Transverse colon (tissue), 4 donors: ENCODE measurements at regions not wholly inside any gene's neighbourhood (a gene's known extent, or its start where the extent isn't known, plus 50 kb on each side); places are given as distances from the start of the nearest gene placed in this dataset.

Source experiments
- DNase-seq: peaks from one replicate; pipeline ENCODE4 v3.0.0-alpha.2; 2019
- H3K27ac ChIP-seq, 4 donors: fragments of 200-600 bp; sonication (generic); 2 replicates each; pipeline ENCODE4 v1.5.1; 2016 to 2018; ENCODE audit warnings: inconsistent platforms in 4 of 4
- H3K27me3 ChIP-seq: fragments of 200-600 bp; sonication (generic); 2 replicates; pipeline ENCODE4 v1.5.1; 2017; ENCODE audit warnings: inconsistent platforms
- H3K36me3 ChIP-seq, 4 donors: fragments of 200-600 bp; sonication (generic); 2 replicates each; pipeline ENCODE4 v1.5.1; 2017 to 2019; ENCODE audit warnings: inconsistent platforms in 4 of 4
- H3K4me1 ChIP-seq, 4 donors: fragments of 200-600 bp; sonication (generic); 2 replicates each; pipeline ENCODE4 v1.5.1; 2017 to 2020; ENCODE audit warnings: inconsistent platforms in 4 of 4
- H3K4me3 ChIP-seq, 4 donors: fragments of 200-600 bp; sonication (generic); 1 replicate in 1 of 4; 2 replicates in 3 of 4; pipeline versions ENCODE4 v1.5.1 to v1.6.1; 2017 to 2019; ENCODE audit warnings: inconsistent platforms in 4 of 4
- H3K9me3 ChIP-seq, 2 donors: fragments of 200-600 bp; sonication (generic); 2 replicates each; pipeline ENCODE4 v1.5.1; 2017 to 2019; ENCODE audit warnings: inconsistent platforms in 2 of 2
- EP300 ChIP-seq: sonication (generic); formaldehyde crosslinking; IDR thresholded peaks from one replicate; pipeline ENCODE4 v1.6.1; 2017; ENCODE audit warnings: antibody characterized with exemption, low read depth
- POLR2A ChIP-seq: fragments of 450-650 bp; IDR thresholded peaks from one replicate; pipeline ENCODE4 v1.6.1; 2016; ENCODE audit warnings: antibody characterized with exemption, mild to moderate bottlenecking, moderate library complexity
- POLR2AphosphoS5 ChIP-seq, 3 donors: sonication (generic); formaldehyde crosslinking; IDR thresholded peaks; one replicate each; pipeline ENCODE4 v1.6.1; 2016; ENCODE audit warnings: antibody characterized with exemption in 3 of 3
- WGBS, 2 donors: methylation state at CpG; one replicate each; pipeline ENCODE4 v1.1.5; 2018; ENCODE audit warnings: low coverage in 1 of 2; 5-methylcytosine and 5-hydroxymethylcytosine counted together
- in situ Hi-C, 4 donors: fragments of 200-750 bp; cut with MboI; loops; one replicate each; pipeline versions ENCODE4 v1.15.0 to v1.15.1; 2017; ENCODE audit warnings: low sequenced_read_pairs in 3 of 4, low pct_ligation_motif_present in 1 of 4, low pct_unique_long_range_greater_than_20kb in 1 of 4
- intact Hi-C: fragments of 100-400 bp; cut with DNase I; formaldehyde crosslinking; loops from one replicate; pipeline ENCODE4 v1.15.1; 2023; ENCODE audit warnings: low total_unique reads
- TF ChIP-seq, protein P1 (sequence below), 5 experiments: fragments of 200-600 bp in 3 of 5; fragments of 450-650 bp in 2 of 5; sonication (generic) in 3 of 5; IDR thresholded peaks; 1 replicate in 2 of 5; 2 replicates in 3 of 5; pipeline ENCODE4 v1.5.1; 2016 to 2017; ENCODE audit warnings: antibody characterized with exemption in 5 of 5, inconsistent platforms in 3 of 5, mild to moderate bottlenecking in 2 of 5, moderate library complexity in 1 of 5

DNA sequence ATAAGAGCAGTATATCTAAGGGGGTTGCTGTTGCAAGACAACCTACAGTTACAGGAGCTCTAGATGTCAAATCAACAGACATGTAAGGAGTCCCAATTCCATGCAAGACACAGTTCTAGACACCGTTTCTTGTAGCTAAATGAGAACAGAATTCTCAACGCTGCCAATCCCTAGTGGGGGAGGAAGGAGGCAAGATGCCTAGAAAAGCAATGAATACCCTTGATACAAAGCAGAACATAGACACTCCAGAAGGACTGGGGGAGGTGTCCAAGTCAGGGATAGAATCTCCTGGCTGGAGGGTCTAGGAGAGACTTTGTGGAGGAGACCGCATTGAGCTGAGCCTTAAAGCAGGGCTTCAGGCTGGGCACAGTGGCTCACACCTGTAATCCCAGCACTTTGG is 280.2 kb downstream of the BUD13 start:
- no peak for DNase-seq
- intact Hi-C loops (no loop called here), in situ Hi-C loops (no loop called here)
- Histone ChIP-seq H3K4me3 (no peak overlapping the region), H3K27me3 (no peaks in the 10 kb centered on the region), H3K36me3 (no peaks in the 10 kb centered on the region), H3K4me1 (no peaks in the 10 kb centered on the region), H3K9me3 (no peaks in the 10 kb centered on the region), H3K27ac (no peak overlapping the region)
- TF ChIP-seq POLR2A (no peak), POLR2AphosphoS5 (IDR thresholded peaks at IDR 0.05) (peak in 1 of 3 donors; percentile 26)
- WGBS, 2 donors = 82 to 94% methylated on average over 3 of the region's 3 CpGs

DNA sequence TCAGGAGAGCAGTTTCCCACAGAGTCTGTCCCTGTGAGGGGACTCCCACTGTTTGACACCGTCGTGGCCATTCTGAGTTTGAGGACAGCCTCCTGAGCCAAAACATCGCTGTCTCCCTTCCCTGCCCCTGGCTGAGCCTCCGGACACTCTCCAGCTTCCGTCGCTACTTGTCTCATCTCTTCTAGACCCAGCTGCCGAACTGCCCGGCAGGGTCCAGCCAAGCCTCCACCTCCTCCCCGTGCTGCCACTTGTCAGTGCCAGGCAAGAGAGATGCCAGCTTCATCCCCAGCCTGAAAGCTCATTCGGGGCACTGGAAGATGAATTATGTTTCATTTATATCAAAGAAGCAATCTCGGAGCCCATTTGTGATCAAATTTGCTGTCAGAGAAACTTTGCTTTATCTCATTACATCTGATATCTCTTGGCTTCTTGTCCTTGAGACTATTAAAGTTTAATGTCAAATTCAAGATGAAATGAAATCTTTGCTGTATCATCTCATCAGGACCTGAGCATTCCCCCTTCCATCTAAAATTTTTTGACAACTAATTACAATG is 283.9 kb downstream of the BUD13 start:
- intact Hi-C loops (no loop called here), in situ Hi-C loops (no loop called here)
- no peak overlapping the region for H3K27ac ChIP-seq
- no peaks in the 10 kb centered on the region for H3K36me3 ChIP-seq
- DNase-seq = no peak
- TF ChIP-seq, protein P1, sequence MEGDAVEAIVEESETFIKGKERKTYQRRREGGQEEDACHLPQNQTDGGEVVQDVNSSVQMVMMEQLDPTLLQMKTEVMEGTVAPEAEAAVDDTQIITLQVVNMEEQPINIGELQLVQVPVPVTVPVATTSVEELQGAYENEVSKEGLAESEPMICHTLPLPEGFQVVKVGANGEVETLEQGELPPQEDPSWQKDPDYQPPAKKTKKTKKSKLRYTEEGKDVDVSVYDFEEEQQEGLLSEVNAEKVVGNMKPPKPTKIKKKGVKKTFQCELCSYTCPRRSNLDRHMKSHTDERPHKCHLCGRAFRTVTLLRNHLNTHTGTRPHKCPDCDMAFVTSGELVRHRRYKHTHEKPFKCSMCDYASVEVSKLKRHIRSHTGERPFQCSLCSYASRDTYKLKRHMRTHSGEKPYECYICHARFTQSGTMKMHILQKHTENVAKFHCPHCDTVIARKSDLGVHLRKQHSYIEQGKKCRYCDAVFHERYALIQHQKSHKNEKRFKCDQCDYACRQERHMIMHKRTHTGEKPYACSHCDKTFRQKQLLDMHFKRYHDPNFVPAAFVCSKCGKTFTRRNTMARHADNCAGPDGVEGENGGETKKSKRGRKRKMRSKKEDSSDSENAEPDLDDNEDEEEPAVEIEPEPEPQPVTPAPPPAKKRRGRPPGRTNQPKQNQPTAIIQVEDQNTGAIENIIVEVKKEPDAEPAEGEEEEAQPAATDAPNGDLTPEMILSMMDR (IDR thresholded peaks at IDR 0.05) = no peak
- TF ChIP-seq EP300 = no peak
- TF ChIP-seq POLR2A = no peak
- no peak for TF ChIP-seq POLR2AphosphoS5 (IDR thresholded peaks at IDR 0.05)
- no peaks in the 10 kb centered on the region for H3K4me1 ChIP-seq
- no peaks in the 10 kb centered on the region for H3K27me3 ChIP-seq
- H3K4me3 ChIP-seq = no peak overlapping the region
- H3K9me3 ChIP-seq = no peaks in the 10 kb centered on the region
- WGBS, 2 donors = 66 to 74% methylated on average over 11 of the region's 11 CpGs

DNA sequence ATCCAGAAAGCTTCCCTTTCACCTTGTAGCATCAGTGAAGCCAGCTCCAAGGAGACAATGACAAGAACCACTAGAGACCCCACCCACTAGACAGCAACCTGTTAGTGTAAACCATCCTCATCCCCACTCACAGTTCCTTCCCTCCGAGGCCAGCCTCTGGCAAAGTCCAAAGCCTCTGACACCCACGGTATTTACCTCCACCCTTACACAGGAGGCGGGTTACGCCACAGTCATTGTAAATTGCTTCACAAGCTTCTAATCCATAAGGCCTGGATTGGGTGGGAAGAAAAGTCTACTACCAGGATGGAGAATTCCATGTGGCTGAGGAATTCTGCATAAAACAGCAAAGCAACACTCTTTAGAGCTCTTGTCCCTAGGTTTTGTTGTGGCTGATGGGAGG is 287.4 kb downstream of the BUD13 start:
- Histone ChIP-seq H3K4me3 (no peak overlapping the region), H3K36me3 (no peaks in the 10 kb centered on the region), H3K9me3 (no peaks in the 10 kb centered on the region), H3K27ac (no peak overlapping the region), H3K4me1 (no peaks in the 10 kb centered on the region), H3K27me3 (no peaks in the 10 kb centered on the region)
- TF ChIP-seq POLR2A = no peak
- TF ChIP-seq EP300 = no peak
- TF ChIP-seq, protein P1 (IDR thresholded peaks at IDR 0.05) = no peak
- TF ChIP-seq POLR2AphosphoS5 (IDR thresholded peaks at IDR 0.05) = no peak
- intact Hi-C loops = no loop called here
- no peak for DNase-seq
- 77% methylated on average over 4 of the region's 4 CpGs; no CpG with 5 or more reads in 1 of the 2 donors for WGBS, 2 donors
- in situ Hi-C loops = no loop called here

DNA sequence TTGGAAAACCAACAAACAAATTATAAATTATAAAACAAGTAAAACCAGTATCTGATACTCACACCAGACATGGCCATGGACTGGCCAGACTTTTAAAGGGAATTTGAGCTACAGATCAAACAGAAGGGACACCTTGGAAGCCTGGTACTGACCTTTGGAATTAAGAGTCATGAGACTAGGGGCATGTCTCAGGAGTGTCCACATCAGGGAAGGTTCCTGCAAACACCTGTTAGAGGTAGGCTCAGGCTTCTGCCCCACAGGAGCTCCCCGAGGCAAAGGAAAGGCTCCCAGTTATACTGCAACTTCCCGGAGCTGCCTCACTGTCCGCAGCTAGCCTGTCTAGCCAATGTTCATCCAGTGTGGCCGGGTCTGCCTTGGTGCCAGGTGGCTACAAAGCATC is 290.1 kb downstream of the BUD13 start:
- H3K27ac ChIP-seq = no peak overlapping the region
- WGBS, 2 donors = 88% methylated on average over 4 of the region's 4 CpGs; no CpG with 5 or more reads in 1 of the 2 donors
- in situ Hi-C loops (no loop called here), intact Hi-C loops (no loop called here)
- no peaks in the 10 kb centered on the region for H3K9me3 ChIP-seq
- no peak for DNase-seq
- TF ChIP-seq, protein P1 (IDR thresholded peaks at IDR 0.05) = no peak
- no peak for TF ChIP-seq EP300
- TF ChIP-seq POLR2AphosphoS5 (IDR thresholded peaks at IDR 0.05) = no peak
- no peak for TF ChIP-seq POLR2A
- H3K4me1 ChIP-seq = no peaks in the 10 kb centered on the region
- no peak overlapping the region for H3K4me3 ChIP-seq
- H3K36me3 ChIP-seq = no peaks in the 10 kb centered on the region
- no peaks in the 10 kb centered on the region for H3K27me3 ChIP-seq

DNA sequence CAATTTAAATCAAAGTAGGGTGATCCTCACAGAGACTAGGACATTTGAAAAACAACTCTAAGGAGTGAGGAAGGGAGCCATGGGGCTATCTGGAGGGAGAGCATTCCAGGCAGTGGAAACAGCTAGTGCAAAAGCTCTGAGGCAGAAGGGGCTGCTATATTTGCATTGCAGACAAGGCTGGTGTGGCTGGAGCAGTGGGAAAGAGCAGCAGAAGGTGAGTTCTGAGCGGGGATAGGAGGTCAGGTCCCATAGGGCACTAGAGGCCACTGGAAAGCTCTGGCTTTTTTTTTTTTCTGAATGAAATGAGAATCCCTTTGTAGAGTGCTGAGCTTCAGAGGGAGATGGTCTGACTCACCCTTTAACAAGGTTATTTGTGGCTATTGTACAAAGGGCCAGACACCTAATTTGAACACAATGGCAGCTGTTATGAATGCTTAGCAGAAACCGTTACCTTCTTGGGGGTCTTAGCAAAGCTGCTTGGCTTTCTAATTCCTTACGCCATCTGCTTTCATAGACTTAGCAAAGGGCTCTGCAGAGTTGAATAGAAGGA is 291.6 kb downstream of the BUD13 start:
- no peaks in the 10 kb centered on the region for H3K27me3 ChIP-seq
- H3K36me3 ChIP-seq = no peaks in the 10 kb centered on the region
- no peaks in the 10 kb centered on the region for H3K4me1 ChIP-seq
- in situ Hi-C loops (no loop called here), intact Hi-C loops (no loop called here)
- TF ChIP-seq POLR2A = no peak
- TF ChIP-seq POLR2AphosphoS5 (IDR thresholded peaks at IDR 0.05) = no peak
- TF ChIP-seq, protein P1 (IDR thresholded peaks at IDR 0.05) = no peak
- TF ChIP-seq EP300 = no peak
- H3K27ac ChIP-seq = no peak overlapping the region
- no peaks in the 10 kb centered on the region for H3K9me3 ChIP-seq
- DNase-seq = no peak
- 68% methylated on average over 3 of the region's 3 CpGs; no CpG with 5 or more reads in 1 of the 2 donors for WGBS, 2 donors
- H3K4me3 ChIP-seq = no peak overlapping the region
